ENCODE measurements at regions not wholly inside any gene's neighbourhood (a gene's known extent, or its start where the extent isn't known, plus 50 kb on each side); places are given as distances from the start of the nearest gene placed in this dataset.

- TF ChIP-seq EZH2 (IDR thresholded peaks at IDR 0.05; ENCODE audit: borderline replicate concordance) (no peak), CTCF (IDR thresholded peaks at IDR 0.05; ENCODE audit: poor library complexity) (no peak)
These were observed 129.8 kb upstream of the DAB1 start for GRCh38 chr1:57553666-57554065.
